WTC11 (cell line): ENCODE measurements at regions not wholly inside any gene's neighbourhood (a gene's known extent, or its start where the extent isn't known, plus 50 kb on each side); places are given as distances from the start of the nearest gene placed in this dataset.

Experiments
- CTCF ChIP-seq: fragments of 200-600 bp; IDR thresholded peaks from 2 replicates; pipeline ENCODE4 v1.8.0; 2022; ENCODE audit warnings: antibody characterized with exemption
- MYBL2 ChIP-seq: sonication (generic); formaldehyde crosslinking; IDR thresholded peaks from 2 replicates; pipeline ENCODE4 v1.8.1; 2023; ENCODE audit warnings: mild to moderate bottlenecking, moderate library complexity, missing genetic modification reagents
- TP53 ChIP-seq: sonication (generic); formaldehyde crosslinking; IDR thresholded peaks from 2 replicates; pipeline ENCODE4 v1.8.1; 2023; ENCODE audit warnings: mild to moderate bottlenecking, missing genetic modification reagents
- ZNF396 ChIP-seq: fragments of 250-450 bp; sonication (Bioruptor Pico); IDR thresholded peaks from 2 replicates; pipeline ENCODE4 v1.8.0; 2021; ENCODE audit warnings: mild to moderate bottlenecking, moderate library complexity, borderline replicate concordance

- TF ChIP-seq CTCF (no peak), MYBL2 (CRISPR knock-in tag) (no peak), ZNF396 (CRISPR knock-in tag) (no peak), TP53 (CRISPR knock-in tag) (no peak)
Measured at GRCh38 chr1:175872588-175872987, 129.2 kb upstream of the TNR start.
